ENCODE measurements at regions not wholly inside any gene's neighbourhood (a gene's known extent, or its start where the extent isn't known, plus 50 kb on each side); places are given as distances from the start of the nearest gene placed in this dataset.
A peak's percentile ranks its signal among the peaks of the same experiment; 100 is the strongest.

GRCh38 chr11:130715085-130715876, 201.0 kb downstream of the SNX19 start:
- no peak overlapping the region for H3K4me3 ChIP-seq (ENCODE audit: low read depth, low read length)
- no peak for DNase-seq (ENCODE audit: low read depth)
- no peak for TF ChIP-seq CTCF (IDR thresholded peaks at IDR 0.05; ENCODE audit: insufficient read depth, low read length)

- no peak overlapping the region for H3K4me3 ChIP-seq (ENCODE audit: low read depth, low read length)
- no peak for DNase-seq (ENCODE audit: low read depth)
- no peak for TF ChIP-seq CTCF (IDR thresholded peaks at IDR 0.05; ENCODE audit: insufficient read depth, low read length)
Observed at GRCh38 chr11:130715877-130716220, 200.4 kb downstream of the SNX19 start.

- TF ChIP-seq CTCF (IDR thresholded peaks at IDR 0.05; ENCODE audit: insufficient read depth, low read length): no peak
- H3K4me3 ChIP-seq (ENCODE audit: low read depth, low read length): no peak overlapping the region
- DNase-seq (ENCODE audit: low read depth): no peak
Observed at GRCh38 chr11:130718120-130718519, 198.2 kb downstream of the SNX19 start.

- no peak overlapping the region for H3K4me3 ChIP-seq (ENCODE audit: low read depth, low read length)
- DNase-seq (ENCODE audit: low read depth): peak; percentile 76
- no peak for TF ChIP-seq CTCF (IDR thresholded peaks at IDR 0.05; ENCODE audit: insufficient read depth, low read length)
Observed at GRCh38 chr11:130719220-130719915, 196.9 kb downstream of the SNX19 start.

- TF ChIP-seq CTCF (IDR thresholded peaks at IDR 0.05; ENCODE audit: insufficient read depth, low read length): no peak
- no peak overlapping the region for H3K4me3 ChIP-seq (ENCODE audit: low read depth, low read length)
- DNase-seq (ENCODE audit: low read depth): no peak
Observed at GRCh38 chr11:130720232-130721022, 195.9 kb downstream of the SNX19 start.

GRCh38 chr11:130721023-130721681, 195.1 kb downstream of the SNX19 start:
- no peak overlapping the region for H3K4me3 ChIP-seq (ENCODE audit: low read depth, low read length)
- TF ChIP-seq CTCF (IDR thresholded peaks at IDR 0.05; ENCODE audit: insufficient read depth, low read length): no peak

More at GRCh38 chr11:130721023-130721681, 195.1 kb downstream of the SNX19 start:
- no peak for DNase-seq (ENCODE audit: low read depth)
